ENCODE measurements at regions not wholly inside any gene's neighbourhood (a gene's known extent, or its start where the extent isn't known, plus 50 kb on each side); places are given as distances from the start of the nearest gene placed in this dataset.

DNA sequence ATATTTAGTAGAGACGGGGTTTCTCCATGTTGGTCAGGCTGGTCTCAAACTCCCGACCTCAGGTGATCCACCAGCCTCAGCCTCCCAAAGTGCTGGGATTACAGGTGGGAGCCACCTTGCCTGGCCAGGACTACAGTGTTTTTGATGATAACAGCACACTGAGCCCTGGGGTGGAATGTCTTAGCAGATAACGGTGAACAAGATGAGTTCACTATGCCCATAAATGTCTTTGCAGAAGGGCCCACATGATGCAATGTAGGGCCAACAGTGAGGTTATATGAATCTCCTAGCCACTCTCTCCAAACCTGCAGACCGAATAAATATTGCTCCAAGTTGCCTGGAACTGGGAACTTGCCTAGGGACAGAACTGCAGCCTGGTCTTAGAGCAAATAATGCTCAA lies 235.1 kb downstream of the COG6 start:
- FAIRE-seq (no peak), ATAC-seq (no peak), DNase-seq (ENCODE audit: low read depth, low spot score) (no peak)
- Histone ChIP-seq H3K79me2 (ENCODE audit: control insufficient read depth, insufficient read depth, low read length) (no peaks in the 10 kb centered on the region), H3K4me3 (no peak overlapping the region), H3K4me2 (ENCODE audit: control insufficient read depth, insufficient read depth) (no peak overlapping the region), H3K4me1 (ENCODE audit: control insufficient read depth, insufficient read depth, low read length) (no peaks in the 10 kb centered on the region), H3K36me3 (ENCODE audit: control insufficient read depth in 2 of 2, insufficient read depth in 2 of 2, low read length in 1 of 2) (no peaks in the 10 kb centered on the region), H3K27ac (ENCODE audit: control insufficient read depth, insufficient read depth) (no peak overlapping the region), H2AFZ (ENCODE audit: control insufficient read depth, low read depth, low read length) (no peak overlapping the region), H3K9me3 (replicated peaks; ENCODE audit: control insufficient read depth, insufficient read depth, low read length) (no peaks in the 10 kb centered on the region; the same call in 2 of the 3 replicates), H3K27me3 (replicated peaks in 1 of 2; ENCODE audit: control insufficient read depth in 2 of 2, insufficient read depth in 2 of 2, low read length in 1 of 2) (no peaks in the 10 kb centered on the region; a peak in 1 of 4 replicates), H3K9ac (ENCODE audit: control insufficient read depth, insufficient read depth, low read length) (no peak overlapping the region), H4K20me1 (ENCODE audit: control insufficient read depth, insufficient read depth) (no peaks in the 10 kb centered on the region)
- ChIA-PET POLR2A (no interaction called here), SMC1A (ENCODE audit: uncharacterized antibody, unreplicated experiment) (interaction anchor here (0.7 kb wide), 1 partner anchor 562 kb away, joined by 3 read pairs; no protein-coding TSS in a partner anchor), RAD21 (ENCODE audit: unreplicated experiment) (no interaction called here), CTCF (no interaction called here)
- WGBS (ENCODE audit: insufficient coverage, insufficient replicate concordance, low lambda C conversion rate, missing lambda C conversion rate), result 53% methylated on average over 4 of the region's 4 CpGs
- in situ Hi-C loops (cut with MboI), result no loop called here
- intact Hi-C loops (cut with micrococcal nuclease; ENCODE audit: unreplicated experiment), result no loop called here
- no TSS peak for BruUV-seq (replicated peaks)
- TF ChIP-seq CEBPB (IDR thresholded peaks at IDR 0.05; ENCODE audit: borderline replicate concordance in 1 of 2, low read depth in 2 of 2, low read length in 2 of 2) (no peak), GATAD2B (conservative IDR thresholded peaks at IDR 0.05; ENCODE audit: low read depth) (no peak), NRF1 (conservative IDR thresholded peaks at IDR 0.05; ENCODE audit: low read depth, low read length) (no peak), GABPA (IDR thresholded peaks at IDR 0.05; ENCODE audit: low read depth) (no peak), TBL1XR1 (IDR thresholded peaks at IDR 0.05; ENCODE audit: low read depth, low read length) (no peak), RFX5 (IDR thresholded peaks at IDR 0.05; ENCODE audit: low read depth, low read length) (no peak), RUNX3 (IDR thresholded peaks at IDR 0.05; ENCODE audit: low read length) (no peak), SMAD5 (IDR thresholded peaks at IDR 0.05; ENCODE audit: low read depth) (no peak), STAT3 (IDR thresholded peaks at IDR 0.05; ENCODE audit: low read depth, low read length) (no peak), MXI1 (IDR thresholded peaks at IDR 0.05; ENCODE audit: low read depth, low read length) (no peak)
- TF ChIP-seq, protein P1, sequence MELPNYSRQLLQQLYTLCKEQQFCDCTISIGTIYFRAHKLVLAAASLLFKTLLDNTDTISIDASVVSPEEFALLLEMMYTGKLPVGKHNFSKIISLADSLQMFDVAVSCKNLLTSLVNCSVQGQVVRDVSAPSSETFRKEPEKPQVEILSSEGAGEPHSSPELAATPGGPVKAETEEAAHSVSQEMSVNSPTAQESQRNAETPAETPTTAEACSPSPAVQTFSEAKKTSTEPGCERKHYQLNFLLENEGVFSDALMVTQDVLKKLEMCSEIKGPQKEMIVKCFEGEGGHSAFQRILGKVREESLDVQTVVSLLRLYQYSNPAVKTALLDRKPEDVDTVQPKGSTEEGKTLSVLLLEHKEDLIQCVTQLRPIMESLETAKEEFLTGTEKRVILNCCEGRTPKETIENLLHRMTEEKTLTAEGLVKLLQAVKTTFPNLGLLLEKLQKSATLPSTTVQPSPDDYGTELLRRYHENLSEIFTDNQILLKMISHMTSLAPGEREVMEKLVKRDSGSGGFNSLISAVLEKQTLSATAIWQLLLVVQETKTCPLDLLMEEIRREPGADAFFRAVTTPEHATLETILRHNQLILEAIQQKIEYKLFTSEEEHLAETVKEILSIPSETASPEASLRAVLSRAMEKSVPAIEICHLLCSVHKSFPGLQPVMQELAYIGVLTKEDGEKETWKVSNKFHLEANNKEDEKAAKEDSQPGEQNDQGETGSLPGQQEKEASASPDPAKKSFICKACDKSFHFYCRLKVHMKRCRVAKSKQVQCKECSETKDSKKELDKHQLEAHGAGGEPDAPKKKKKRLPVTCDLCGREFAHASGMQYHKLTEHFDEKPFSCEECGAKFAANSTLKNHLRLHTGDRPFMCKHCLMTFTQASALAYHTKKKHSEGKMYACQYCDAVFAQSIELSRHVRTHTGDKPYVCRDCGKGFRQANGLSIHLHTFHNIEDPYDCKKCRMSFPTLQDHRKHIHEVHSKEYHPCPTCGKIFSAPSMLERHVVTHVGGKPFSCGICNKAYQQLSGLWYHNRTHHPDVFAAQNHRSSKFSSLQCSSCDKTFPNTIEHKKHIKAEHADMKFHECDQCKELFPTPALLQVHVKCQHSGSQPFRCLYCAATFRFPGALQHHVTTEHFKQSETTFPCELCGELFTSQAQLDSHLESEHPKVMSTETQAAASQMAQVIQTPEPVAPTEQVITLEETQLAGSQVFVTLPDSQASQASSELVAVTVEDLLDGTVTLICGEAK (IDR thresholded peaks at IDR 0.05; ENCODE audit: borderline replicate concordance), result no peak
- TF ChIP-seq, protein P2, sequence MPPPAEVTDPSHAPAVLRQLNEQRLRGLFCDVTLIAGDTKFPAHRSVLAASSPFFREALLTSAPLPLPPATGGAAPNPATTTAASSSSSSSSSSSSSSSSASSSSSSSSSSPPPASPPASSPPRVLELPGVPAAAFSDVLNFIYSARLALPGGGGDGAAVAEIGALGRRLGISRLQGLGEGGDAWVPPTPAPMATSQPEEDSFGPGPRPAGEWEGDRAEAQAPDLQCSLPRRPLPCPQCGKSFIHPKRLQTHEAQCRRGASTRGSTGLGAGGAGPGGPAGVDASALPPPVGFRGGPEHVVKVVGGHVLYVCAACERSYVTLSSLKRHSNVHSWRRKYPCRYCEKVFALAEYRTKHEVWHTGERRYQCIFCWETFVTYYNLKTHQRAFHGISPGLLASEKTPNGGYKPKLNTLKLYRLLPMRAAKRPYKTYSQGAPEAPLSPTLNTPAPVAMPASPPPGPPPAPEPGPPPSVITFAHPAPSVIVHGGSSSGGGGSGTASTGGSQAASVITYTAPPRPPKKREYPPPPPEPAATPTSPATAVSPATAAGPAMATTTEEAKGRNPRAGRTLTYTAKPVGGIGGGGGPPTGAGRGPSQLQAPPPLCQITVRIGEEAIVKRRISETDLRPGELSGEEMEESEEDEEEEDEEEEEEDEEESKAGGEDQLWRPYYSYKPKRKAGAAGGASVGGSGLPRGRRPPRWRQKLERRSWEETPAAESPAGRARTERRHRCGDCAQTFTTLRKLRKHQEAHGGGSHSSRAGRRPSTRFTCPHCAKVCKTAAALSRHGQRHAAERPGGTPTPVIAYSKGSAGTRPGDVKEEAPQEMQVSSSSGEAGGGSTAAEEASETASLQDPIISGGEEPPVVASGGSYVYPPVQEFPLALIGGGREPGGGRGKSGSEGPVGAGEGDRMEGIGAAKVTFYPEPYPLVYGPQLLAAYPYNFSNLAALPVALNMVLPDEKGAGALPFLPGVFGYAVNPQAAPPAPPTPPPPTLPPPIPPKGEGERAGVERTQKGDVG (CRISPR knock-in tag; IDR thresholded peaks at IDR 0.05), result no peak
- TF ChIP-seq, protein P3, sequence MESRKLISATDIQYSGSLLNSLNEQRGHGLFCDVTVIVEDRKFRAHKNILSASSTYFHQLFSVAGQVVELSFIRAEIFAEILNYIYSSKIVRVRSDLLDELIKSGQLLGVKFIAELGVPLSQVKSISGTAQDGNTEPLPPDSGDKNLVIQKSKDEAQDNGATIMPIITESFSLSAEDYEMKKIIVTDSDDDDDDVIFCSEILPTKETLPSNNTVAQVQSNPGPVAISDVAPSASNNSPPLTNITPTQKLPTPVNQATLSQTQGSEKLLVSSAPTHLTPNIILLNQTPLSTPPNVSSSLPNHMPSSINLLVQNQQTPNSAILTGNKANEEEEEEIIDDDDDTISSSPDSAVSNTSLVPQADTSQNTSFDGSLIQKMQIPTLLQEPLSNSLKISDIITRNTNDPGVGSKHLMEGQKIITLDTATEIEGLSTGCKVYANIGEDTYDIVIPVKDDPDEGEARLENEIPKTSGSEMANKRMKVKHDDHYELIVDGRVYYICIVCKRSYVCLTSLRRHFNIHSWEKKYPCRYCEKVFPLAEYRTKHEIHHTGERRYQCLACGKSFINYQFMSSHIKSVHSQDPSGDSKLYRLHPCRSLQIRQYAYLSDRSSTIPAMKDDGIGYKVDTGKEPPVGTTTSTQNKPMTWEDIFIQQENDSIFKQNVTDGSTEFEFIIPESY (IDR thresholded peaks at IDR 0.05), result no peak
- TF ChIP-seq, protein P4, sequence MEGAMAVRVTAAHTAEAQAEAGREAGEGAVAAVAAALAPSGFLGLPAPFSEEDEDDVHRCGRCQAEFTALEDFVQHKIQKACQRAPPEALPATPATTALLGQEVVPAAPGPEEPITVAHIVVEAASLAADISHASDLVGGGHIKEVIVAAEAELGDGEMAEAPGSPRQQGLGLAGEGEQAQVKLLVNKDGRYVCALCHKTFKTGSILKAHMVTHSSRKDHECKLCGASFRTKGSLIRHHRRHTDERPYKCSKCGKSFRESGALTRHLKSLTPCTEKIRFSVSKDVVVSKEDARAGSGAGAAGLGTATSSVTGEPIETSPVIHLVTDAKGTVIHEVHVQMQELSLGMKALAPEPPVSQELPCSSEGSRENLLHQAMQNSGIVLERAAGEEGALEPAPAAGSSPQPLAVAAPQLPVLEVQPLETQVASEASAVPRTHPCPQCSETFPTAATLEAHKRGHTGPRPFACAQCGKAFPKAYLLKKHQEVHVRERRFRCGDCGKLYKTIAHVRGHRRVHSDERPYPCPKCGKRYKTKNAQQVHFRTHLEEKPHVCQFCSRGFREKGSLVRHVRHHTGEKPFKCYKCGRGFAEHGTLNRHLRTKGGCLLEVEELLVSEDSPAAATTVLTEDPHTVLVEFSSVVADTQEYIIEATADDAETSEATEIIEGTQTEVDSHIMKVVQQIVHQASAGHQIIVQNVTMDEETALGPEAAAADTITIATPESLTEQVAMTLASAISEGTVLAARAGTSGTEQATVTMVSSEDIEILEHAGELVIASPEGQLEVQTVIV (IDR thresholded peaks at IDR 0.05; ENCODE audit: borderline replicate concordance, partially characterized antibody), result no peak
